Posterior vena cava (tissue), 2 donors: ENCODE measurements at regions not wholly inside any gene's neighbourhood (a gene's known extent, or its start where the extent isn't known, plus 50 kb on each side); places are given as distances from the start of the nearest gene placed in this dataset.

ENCODE experiments used
- DNase-seq: peaks from one replicate; pipeline ENCODE4 v3.0.0-alpha.2; 2020; ENCODE audit warnings: low spot score
- intact Hi-C, 2 donors: fragments of 100-400 bp; cut with DNase I; formaldehyde crosslinking; loops; one replicate each; pipeline versions ENCODE4 v1.14.1 to v1.14.2; 2022 to 2023
- donor health status: DM: yes; HTN: yes; CAD: no.
- donor health status: DM: yes; HTN: yes; CAD: no.

DNA sequence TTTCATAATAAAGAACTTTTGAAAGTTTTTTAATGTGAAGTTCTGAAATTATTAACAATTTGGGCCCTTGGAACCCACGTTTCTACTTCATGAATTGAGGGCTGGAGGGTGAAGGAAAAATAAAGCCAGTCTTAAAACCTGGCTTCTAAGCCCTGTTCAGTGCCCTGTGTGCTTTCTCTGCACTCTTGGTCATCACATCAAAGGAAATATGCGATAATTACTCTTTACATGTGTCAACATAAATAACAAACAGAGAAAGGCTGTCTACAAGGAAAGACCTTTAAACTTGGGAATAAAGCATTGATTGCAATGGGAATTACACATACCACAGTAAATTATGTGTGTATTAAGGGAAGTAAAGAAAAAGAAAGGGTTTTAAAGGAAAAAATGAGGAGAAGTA, 150.7 kb upstream of the KLF7 start:
- no peak for DNase-seq
- intact Hi-C loops: no loop called here

DNA sequence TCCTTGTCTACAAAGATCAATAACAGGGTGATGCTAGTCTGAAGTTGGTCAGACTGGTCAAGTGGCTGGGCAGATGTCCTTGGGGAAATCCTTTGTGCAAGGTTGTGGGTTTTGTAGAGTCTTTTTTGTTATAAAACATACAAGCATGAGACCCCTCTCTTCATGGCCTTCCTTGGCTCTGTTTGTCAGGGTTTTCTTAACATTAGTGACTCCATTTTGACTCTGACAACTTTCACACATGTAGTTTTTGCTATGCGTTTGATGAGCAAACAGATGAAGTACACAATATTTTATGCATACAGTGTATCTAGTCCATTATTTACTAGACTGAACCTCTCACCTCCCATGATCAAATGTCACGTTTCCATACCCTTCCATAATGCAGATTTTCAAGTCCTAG, 151.2 kb upstream of the KLF7 start:
- DNase-seq: no peak
- intact Hi-C loops: no loop called here

DNA sequence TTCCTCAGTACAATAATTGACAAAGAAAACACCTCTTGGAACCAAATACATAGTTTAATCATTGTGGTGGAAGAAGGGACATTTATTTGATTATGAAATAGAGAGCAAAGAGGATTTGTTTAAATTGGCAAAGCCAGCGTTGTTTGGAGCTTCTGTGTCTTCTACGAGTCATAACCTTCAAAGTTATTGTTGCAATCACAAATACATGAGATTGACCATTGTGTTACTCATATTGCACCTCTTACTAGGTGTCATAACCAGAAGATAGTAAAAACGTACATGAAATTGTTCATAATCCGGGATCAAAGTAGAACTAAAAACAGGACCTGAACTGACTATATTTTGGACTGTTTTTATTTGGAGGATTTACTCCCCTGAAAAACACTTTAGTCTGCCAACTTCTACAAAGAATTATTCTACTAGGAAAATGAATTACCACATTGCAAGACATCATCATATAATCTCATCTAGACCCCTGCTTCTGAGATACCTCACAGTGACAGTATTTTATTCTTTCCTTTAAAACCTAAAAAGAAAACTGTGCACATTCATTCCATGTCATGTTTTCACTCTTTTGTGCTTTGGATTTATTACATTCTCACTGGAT, 151.7 kb upstream of the KLF7 start:
- intact Hi-C loops: no loop called here
- DNase-seq: no peak

DNA sequence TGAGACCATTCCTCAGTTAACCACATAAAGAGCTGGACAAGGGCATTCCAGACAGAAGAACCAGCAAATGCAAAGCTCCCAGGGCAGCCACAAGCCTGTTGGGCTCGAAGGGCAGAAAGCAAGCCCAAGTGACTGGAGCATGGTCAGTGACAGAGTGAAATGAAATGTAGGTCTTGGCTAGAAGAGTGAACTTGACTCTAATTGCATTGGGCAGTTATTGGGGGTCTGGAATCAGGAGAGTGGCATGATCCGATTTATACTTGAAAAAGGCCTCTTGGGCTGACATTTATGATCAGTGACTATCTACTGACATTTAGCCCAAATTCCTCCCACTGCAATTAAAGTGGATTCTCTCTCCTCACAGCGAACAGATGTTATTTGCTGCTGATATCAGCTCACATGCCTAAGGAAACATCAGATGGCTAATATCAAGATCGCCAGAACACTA, 152.5 kb upstream of the KLF7 start:
- no peak for DNase-seq
- intact Hi-C loops: no loop called here

DNA sequence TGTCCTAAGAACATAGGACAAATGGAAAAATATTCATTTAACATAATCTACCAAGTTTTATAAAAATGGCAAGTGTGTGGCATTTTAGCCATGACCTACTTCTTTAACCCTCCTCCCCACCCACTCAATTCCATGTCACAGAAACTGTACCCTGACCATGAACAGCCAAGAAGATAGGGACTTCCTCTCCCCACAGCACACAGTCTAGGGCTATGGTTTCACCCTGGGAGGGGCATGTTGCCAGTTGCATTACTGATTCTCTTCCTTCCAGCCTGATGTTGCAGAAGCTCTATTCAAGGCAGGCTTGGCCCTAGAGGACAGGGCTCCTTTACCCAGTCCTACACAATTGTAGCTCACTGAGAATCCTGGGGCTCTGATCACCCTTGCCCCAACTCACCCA, 153.6 kb upstream of the KLF7 start:
- intact Hi-C loops: no loop called here
- DNase-seq: no peak

DNA sequence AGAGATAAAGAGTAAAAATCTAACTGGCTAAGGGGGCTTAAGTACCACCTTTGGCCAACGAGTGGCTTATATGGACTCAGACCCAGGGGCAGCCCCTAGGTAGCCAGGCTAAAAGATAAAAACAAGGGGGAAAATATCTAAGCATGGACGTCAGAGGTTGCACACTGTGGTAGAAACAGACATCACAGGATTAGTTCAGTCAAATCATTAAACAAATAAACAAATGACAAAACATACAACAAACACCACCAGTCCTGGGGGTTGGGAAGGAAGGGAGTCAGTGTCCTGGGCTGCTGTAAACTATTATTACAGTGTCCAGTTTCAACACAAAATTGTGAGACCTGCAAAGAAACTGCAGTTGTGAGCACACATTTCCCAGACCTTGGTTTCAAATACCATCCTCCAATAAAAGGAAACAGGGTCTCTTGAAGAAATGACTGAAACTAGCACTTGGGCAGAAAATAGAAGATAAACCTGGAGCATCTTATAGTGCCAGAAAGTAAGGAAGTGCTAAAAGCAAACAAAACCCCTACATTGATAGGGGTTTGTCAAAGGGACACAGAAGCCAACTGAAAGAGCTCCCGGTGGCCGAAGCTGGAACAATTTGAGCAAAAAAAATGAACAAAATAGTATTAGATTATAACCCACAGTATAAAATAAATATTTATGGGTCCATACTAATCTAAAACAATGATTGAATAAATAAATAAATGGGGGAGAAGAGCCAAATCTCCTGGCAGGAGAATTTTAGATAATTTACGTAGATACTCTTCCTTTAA, 154.8 kb upstream of the KLF7 start:
- DNase-seq: no peak
- intact Hi-C loops: no loop called here

DNA sequence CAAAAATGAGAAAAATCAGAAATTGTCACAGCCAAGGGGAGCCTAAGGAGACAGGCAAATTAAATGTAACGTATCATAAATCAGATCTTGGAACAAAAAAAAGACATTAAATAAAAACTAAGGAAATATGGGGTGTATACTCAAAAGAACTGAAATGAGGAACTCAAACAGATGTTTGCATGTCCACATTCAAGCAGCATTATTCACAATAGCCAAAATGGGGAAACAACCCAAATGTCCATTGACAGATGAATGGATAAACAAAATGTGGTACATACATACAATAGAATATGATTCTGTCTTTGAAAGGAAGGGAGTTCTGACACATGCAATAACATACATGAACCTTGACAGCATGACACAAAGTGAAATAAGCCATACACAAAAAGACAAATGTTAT, 155.8 kb upstream of the KLF7 start:
- no peak for DNase-seq
- intact Hi-C loops: no loop called here

DNA sequence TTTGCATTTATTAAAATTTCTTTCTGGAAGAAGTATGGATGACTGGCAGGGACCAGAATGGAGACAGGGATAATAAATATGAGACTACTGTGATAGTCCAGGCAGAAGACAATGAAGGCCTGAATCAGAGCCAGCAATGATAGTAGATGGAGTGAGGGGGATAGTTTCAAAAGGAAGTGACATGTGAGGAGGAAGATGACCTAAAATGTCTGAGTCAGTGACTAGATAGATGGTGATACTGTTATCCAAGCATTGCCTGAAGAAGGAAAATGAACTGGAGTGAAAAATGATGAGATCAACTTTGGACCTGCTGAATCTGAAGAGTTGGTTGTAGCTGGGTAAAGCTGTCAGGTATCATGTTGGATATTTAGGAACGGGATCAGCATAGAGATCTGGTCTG, 158.3 kb upstream of the KLF7 start:
- intact Hi-C loops: no loop called here
- DNase-seq: no peak

DNA sequence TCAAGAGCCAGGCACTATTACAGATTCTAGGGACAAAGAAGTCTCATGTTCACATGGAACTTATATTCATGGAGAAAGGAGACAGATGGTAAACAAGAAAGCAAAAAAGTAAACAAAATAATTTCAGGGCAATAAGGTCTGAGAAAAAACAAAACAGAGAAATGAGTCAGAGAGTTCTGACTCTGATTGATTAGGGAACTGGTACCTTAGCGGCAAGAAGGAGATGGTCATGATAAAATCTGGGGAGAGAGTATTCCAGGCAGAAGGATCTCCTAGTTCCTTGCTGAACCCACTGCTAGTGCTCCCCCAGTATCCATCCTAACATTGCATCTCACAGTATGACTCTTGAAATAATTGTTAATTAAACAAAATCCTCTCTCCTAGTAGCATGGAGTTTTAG, 161.8 kb upstream of the KLF7 start:
- no peak for DNase-seq
- intact Hi-C loops: no loop called here

DNA sequence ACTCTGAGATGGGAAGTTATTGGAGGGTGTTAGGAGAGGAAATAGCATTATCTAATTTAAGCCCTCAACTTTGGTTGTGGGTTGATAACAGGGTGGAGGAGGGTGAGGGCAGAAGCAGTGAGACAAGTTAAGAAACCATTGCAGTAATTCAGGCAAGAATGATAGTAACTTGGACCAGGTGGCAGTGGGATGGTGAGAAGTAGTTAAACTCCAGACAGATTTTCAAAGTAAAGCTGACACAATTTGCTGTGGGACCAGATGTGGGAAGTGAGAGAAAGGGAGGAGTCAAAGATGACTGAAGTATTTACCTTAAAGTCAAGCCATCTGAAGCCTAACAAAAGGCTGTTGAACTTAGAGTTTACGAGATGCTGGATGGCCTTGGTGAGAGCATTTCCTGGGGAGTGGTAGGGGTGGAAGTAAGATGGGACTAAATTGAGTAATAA, 163.2 kb upstream of the KLF7 start:
- no peak for DNase-seq
- intact Hi-C loops: no loop called here

DNA sequence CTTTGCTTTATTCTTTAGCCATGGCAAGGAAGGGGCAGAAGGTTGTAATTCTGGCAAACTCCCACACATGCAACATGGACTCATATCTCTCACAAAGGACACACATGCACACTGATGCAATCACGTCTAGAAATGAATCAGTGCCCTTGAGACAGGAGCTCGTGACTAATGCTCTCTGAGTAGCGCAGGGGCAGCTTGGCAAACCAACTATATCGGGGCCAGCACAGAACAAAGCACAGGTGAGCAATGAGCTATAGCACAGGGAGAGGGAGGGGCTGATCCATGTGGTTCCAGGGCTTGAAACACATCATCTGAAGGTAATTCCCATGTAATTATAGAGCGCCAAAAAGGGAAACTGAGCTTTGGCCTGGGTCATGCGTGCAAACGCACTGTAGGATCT, 165.2 kb upstream of the KLF7 start:
- intact Hi-C loops: loop anchor here in 1 of 2 donors (10.0 kb wide), 2 partner anchors 76 to 166 kb away; partner anchors contain the start of gene KLF7
- no peak for DNase-seq

DNA sequence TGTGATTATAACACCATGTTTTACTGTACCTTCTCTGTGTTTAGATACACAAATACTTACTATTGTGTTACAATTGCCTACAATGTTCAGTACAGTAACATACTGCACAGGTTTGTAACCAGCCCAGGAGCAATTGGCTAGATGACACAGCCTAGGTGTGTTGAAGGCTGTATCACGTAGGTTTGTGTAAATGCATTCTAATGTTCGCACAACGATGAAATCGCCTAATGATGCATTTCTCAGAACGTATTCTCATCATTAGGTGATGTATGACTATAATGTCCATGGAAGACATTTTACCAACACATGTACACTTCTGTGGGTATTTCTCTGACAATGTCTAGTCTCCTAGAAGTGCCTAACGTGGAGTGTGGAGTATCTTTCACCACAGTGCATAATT, 165.9 kb upstream of the KLF7 start:
- intact Hi-C loops: loop anchor here in 1 of 2 donors (10.0 kb wide), 2 partner anchors 77 to 167 kb away; partner anchors contain the start of gene KLF7
- no peak for DNase-seq

DNA sequence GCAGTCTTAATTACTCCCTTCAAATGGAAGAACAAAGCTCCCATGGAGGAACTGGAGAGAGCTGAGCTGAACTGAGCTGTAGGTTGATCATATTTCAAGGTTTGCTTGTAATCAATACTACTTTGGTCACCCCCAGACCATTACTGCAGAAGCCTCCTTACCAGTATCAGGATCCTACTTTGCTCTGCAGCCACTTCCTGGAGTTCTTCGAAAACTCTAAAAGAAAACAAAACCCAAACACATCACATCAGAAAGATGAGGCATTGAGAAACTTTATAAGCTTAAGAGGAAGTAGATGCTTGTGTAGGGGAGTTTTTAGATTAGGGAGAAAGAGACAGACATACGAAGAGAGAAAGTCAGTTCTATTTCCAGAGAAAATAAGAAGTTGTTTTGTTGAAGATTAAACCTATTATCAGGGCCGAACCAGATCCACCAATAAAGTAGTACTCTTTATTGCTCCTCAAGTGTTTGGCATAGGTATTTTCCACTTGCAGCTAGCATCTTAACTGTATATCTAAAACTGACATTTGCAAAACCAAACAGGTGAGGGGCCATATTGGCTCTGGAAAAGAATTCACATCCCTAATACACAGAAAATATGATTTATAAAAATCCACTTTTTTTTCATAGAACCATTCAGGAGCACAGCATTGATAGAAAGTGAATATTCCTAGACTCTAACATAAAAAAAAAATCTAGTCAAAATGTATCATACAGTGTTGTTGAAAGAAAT, 166.9 kb upstream of the KLF7 start:
- intact Hi-C loops: loop anchor here in 1 of 2 donors (10.0 kb wide), 2 partner anchors 78 to 168 kb away; partner anchors contain the start of gene KLF7
- no peak for DNase-seq

DNA sequence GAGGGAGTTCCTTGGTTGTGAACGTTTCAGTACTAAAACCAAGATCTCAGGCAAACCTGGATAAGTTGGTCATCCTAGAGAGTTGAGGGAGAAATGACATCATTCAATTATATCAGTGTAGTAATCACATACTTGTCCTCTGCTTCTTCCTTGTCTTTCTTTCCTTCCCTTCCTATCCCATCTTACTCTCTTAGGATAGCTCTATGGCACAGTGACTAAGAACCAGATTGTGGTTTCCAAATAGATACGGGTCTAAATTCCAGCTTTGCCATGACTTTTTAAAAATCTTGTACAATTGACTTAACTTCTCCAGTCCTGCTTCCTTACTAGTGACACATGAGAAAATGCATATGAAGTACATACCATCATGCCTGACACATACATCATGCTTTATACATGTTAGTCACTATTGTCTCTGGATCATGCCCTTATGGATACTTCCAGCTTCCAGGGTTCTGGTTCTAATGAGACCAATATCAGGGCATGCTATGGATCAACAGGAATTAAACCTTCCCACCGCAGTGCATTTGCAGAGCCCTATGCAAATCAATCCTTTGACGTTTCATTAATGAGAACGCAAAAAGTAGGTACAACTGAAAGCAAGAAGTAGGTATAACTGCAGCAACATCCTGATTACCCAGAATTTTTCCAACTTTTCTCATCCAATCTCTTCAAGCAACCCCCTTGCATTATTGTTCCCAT, 168.0 kb upstream of the KLF7 start:
- intact Hi-C loops: loop anchor here in 1 of 2 donors (10.0 kb wide), 2 partner anchors 79 to 169 kb away; partner anchors contain the start of gene KLF7

DNA sequence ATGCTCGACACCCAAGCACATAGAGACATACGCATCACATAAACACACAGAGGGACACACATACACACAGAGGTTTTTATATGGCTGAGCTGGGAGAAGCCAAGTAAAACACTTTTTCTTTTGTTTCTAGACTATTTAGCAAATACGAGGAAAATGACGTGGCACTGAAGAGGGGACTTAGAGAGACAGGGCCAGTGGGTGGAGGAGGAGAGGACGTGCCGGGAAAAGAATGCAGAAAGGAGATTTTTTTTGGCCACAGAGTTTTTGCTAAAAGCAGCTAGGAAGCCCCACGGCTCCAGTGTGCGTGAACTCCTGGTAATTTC, 168.5 kb upstream of the KLF7 start:
- intact Hi-C loops: loop anchor here in 1 of 2 donors (10.0 kb wide), 2 partner anchors 79 to 169 kb away; partner anchors contain the start of gene KLF7
- no peak for DNase-seq

More for the DNA sequence above, 168.0 kb upstream of the KLF7 start:
- DNase-seq: no peak

DNA sequence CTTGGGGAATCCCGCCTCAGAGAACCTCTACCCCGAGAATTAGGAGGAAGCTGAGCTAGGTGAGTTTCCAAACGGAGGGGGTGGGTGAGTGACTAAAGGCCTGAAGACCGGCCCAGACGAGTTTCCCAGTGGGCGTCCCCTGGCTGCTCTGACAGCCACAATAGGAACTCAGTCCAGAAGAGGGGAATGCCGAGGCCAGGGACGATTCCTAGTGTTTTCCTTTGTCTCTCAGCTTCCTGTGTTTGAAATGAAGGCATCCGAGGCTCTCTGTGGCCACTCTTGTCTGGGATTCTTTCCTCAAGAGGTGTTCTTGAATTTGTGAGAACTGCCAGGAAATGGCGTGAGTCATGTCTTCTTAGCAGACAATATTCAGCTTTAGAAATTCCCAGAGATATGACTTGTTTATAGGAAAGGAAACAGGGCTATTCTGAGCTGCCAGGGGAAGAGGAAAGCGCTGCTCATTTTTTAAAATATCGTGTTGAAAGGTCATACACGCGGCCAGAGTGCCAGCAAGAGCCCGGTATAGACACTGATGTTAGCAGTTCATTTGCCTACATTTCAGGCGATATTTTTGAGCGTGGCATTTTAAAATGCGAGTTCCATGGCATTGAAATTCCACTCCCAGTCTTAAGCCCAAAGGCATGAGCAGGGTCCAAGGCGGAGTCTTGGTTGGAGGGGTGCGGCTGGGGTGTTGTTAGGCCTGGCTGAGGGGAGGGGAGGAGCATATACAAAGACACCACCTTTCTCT, 169.1 kb upstream of the KLF7 start:
- intact Hi-C loops: loop anchor here in 1 of 2 donors (10.0 kb wide), 2 partner anchors 80 to 170 kb away; partner anchors contain the start of gene KLF7
- peak; percentile 93 for DNase-seq

DNA sequence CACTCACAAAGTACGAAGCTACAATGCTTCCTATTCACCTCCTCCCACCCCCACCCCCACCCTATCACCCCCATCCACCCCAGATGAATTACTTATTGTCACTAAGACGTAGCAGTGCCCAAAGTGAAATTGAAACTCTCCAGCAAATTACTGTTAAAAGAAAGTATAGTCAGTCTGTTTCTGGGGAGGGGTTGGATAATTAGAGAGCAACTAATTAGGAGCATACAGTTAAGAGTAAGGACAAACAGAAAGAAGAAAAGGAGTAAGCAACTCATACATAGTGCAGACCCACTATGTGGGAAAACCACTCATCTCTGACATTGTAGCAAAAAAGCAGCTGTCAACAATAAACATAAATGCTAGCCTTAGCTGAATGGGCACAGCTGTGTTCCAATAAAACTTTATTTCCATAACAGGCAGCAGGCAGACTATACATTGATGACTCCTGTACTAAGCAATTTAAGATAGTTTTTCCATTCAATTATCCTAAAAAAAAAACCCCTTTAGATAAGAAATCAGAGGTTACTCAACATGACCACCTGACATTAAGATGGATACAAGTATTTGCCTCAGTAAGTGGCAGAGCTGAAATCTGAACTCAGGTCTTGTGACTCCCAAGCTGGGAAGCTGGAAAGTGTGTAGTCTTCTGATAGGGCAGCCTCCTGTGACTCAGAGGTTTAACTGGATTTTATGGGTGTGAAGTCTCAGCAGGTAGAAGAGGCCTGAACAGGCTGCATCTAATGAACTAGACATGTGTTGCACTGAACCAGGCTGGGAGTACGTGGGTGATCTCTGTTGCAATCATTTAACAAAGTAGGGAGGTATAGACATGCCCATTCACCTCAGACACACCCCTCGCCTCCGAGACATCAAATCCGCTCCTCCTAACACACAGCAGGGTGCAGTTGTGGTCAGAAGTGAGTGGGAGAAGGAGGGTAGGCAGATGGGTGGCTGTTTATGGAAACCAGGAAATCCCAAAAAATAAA, 171.8 kb upstream of the KLF7 start:
- DNase-seq: no peak
- intact Hi-C loops: loop anchor here in 1 of 2 donors (10.0 kb wide), 2 partner anchors 83 to 173 kb away; partner anchors contain the start of gene KLF7
